CD4-positive, CD25-positive, alpha-beta regulatory T cell (primary cell): ENCODE measurements at regions not wholly inside any gene's neighbourhood (a gene's known extent, or its start where the extent isn't known, plus 50 kb on each side); places are given as distances from the start of the nearest gene placed in this dataset.

Experiments
- ATAC-seq, 2 donors: fragments of 150-1000 bp; cut with Tn5 transposase; one replicate each; pipeline ENCODE4 v1.10.0; 2021; ENCODE audit warnings: low read depth in 2 of 2, moderate number of reproducible peaks in 2 of 2, moderate library complexity in 1 of 2
- DNase-seq, 3 donors: peaks; one replicate each; pipeline versions ENCODE4 v3.0.0 to v3.0.0-alpha.2; 2012 to 2022; ENCODE audit warnings: mixed read lengths in 1 of 3
- H3K27ac ChIP-seq: one replicate; pipeline ENCODE4 v1.7.0; 2013; ENCODE audit warnings: mild to moderate bottlenecking, low read length; ENCODE audit not compliant: insufficient read depth, poor library complexity, severe bottlenecking
- H3K27me3 ChIP-seq: one replicate; pipeline ENCODE4 v1.7.0; 2013; ENCODE audit warnings: low read length; ENCODE audit not compliant: control insufficient read depth, insufficient read depth
- H3K36me3 ChIP-seq: one replicate; pipeline ENCODE4 v1.7.0; 2013; ENCODE audit warnings: mild to moderate bottlenecking, low read length, moderate library complexity; ENCODE audit not compliant: control insufficient read depth, insufficient read depth
- H3K4me1 ChIP-seq: 2 replicates; pipeline ENCODE4 v1.7.0; 2013; ENCODE audit warnings: mild to moderate bottlenecking, low read length; ENCODE audit not compliant: insufficient read depth, control insufficient read depth, poor library complexity, severe bottlenecking
- H3K4me3 ChIP-seq: one replicate; pipeline ENCODE4 v1.7.0; 2013; ENCODE audit warnings: low read depth, mild to moderate bottlenecking, low read length, moderate library complexity
- H3K9me3 ChIP-seq, 2 experiments: 1 replicate in 1 of 2; 2 replicates in 1 of 2; pipeline ENCODE4 v1.7.0; 2013; ENCODE audit warnings: low read length in 2 of 2, mild to moderate bottlenecking in 1 of 2, moderate library complexity in 1 of 2; ENCODE audit not compliant: control insufficient read depth in 2 of 2
- H3K27ac Mint-ChIP-seq, 3 donors: one replicate each; pipeline ENCODE4 v1.8.0; 2020 to 2022; ENCODE audit warnings: mild to moderate bottlenecking in 3 of 3, mixed read lengths in 3 of 3, moderate library complexity in 2 of 3
- H3K27me3 Mint-ChIP-seq: one replicate; pipeline ENCODE4 v1.8.0; 2022; ENCODE audit warnings: mild to moderate bottlenecking, mixed read lengths
- H3K36me3 Mint-ChIP-seq: one replicate; pipeline ENCODE4 v1.8.0; 2020; ENCODE audit warnings: mixed read lengths
- H3K4me1 Mint-ChIP-seq, 4 donors: one replicate each; pipeline ENCODE4 v1.8.0; 2020 to 2022; ENCODE audit warnings: mixed read lengths in 4 of 4, mild to moderate bottlenecking in 1 of 4
- H3K4me3 Mint-ChIP-seq, 4 donors: one replicate each; pipeline ENCODE4 v1.8.0; 2020 to 2022; ENCODE audit warnings: mild to moderate bottlenecking in 4 of 4, mixed read lengths in 4 of 4, moderate library complexity in 3 of 4
- H3K9me3 Mint-ChIP-seq, 7 donors: one replicate each; pipeline ENCODE4 v1.8.0; 2020 to 2022; ENCODE audit warnings: mixed read lengths in 7 of 7, mild to moderate bottlenecking in 3 of 7, moderate library complexity in 2 of 7

GRCh38 chr15:31477851-31478701, 151.4 kb downstream of the KLF13 start:
- Histone ChIP-seq H3K9me3 (no peaks in the 10 kb centered on the region), H3K4me1 (peaks cover 21% of the 10 kb centered on the region), H3K27me3 (peaks cover 8% of the 10 kb centered on the region), H3K36me3 (no peaks in the 10 kb centered on the region), H3K27ac (no peak overlapping the region), H3K4me3 (no peak overlapping the region)
- DNase-seq (no peak), ATAC-seq (no peak)
- Mint-ChIP-seq H3K4me3 (no peak overlapping the region), H3K36me3 (peaks cover 6% of the 10 kb centered on the region), H3K4me1 (peaks cover 18 to 42% (median 23%) of the 10 kb centered on the region in 4 donors), H3K9me3 (peaks cover 0 to 1% (median 0%) of the 10 kb centered on the region in 7 donors), H3K27me3 (peaks cover 40% of the 10 kb centered on the region), H3K27ac (peak overlapping the region in 1 of 3 donors; percentile 20)

DNA sequence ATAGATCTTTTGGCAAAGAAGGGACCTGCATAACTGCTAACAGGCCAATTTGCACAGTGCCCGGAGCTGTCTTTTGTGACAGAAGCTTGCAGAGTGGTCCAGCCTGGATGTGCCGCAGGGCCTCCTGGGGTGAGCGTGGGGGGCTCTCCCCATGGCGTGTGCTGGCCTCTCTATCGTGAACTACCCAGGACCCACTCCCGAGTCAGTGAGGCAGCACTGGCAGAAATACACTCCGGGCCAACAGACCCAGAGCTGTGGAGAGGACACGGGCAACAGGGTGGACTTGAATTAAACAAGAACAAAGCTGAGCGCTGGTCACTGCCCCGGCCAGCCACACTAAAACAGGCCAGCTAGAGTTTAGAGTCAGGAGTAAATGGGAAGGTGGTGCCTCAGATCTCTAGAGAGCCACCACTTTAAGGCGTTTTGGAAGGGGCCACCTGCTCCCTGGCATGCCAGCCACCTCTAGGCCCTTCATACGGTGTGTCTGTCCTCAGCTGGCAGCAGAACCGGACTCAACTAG, 152.1 kb downstream of the KLF13 start:
- H3K27me3 Mint-ChIP-seq, result peaks cover 41% of the 10 kb centered on the region
- ATAC-seq (no peak), DNase-seq (no peak)
- Histone ChIP-seq H3K4me3 (no peak overlapping the region), H3K36me3 (no peaks in the 10 kb centered on the region), H3K9me3 (no peaks in the 10 kb centered on the region), H3K27ac (no peak overlapping the region), H3K4me1 (peaks cover 14% of the 10 kb centered on the region), H3K27me3 (peaks cover 8% of the 10 kb centered on the region)
- peaks cover 11 to 35% (median 17%) of the 10 kb centered on the region in 4 donors for H3K4me1 Mint-ChIP-seq
- H3K36me3 Mint-ChIP-seq, result peaks cover 6% of the 10 kb centered on the region
- H3K9me3 Mint-ChIP-seq, result peaks cover 0 to 1% (median 0%) of the 10 kb centered on the region in 7 donors
- peak overlapping the region in 2 of 3 donors; percentile 46 to 86 for H3K27ac Mint-ChIP-seq
- H3K4me3 Mint-ChIP-seq, result no peak overlapping the region

DNA sequence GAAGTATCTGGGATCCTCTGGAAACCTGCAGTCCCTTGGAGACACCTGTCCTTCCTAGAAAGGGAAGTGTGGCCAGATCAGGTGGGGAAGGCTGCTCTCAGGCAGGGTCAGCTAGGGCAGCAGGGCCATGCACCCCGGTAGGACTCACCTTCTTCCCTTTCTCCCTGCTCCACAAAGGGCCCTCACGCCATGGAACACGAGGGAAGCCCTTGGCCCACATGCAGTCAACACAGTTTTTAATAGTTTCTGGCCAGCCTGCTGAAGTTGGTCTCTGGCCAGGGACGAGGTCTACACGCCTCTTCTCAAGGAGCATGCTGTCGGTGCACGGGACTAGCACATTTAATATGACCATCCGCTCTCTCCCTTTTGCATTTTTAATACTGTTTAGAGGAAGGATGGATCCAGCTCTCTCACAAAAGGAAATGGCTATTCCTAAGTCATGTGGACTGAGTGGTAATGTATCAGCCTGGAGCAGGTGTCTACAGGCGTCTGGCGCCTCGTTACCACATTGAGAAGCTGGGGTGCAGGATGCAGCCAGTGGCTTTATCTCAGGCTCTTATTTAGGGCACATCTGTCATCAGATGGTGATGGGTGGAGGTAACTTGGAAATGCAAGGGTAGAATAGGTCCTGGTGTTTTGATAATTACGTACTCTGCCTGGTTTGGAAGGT, 153.9 kb downstream of the KLF13 start:
- Mint-ChIP-seq H3K4me3 (peak overlapping the region in 1 of 4 donors; percentile 26), H3K9me3 (peaks cover 0 to 1% (median 0%) of the 10 kb centered on the region in 7 donors), H3K27ac (peak overlapping the region in 2 of 3 donors; percentile 26 to 46), H3K4me1 (peaks cover 0 to 34% (median 8%) of the 10 kb centered on the region in 4 donors), H3K36me3 (peaks cover 6% of the 10 kb centered on the region), H3K27me3 (peaks cover 55% of the 10 kb centered on the region)
- DNase-seq (no peak), ATAC-seq (no peak)
- H3K4me3 ChIP-seq, result no peak overlapping the region
- H3K27ac ChIP-seq, result no peak overlapping the region
- H3K27me3 ChIP-seq, result peaks cover 8% of the 10 kb centered on the region
- no peaks in the 10 kb centered on the region for H3K36me3 ChIP-seq
- no peaks in the 10 kb centered on the region for H3K9me3 ChIP-seq
- peaks cover 9% of the 10 kb centered on the region for H3K4me1 ChIP-seq

DNA sequence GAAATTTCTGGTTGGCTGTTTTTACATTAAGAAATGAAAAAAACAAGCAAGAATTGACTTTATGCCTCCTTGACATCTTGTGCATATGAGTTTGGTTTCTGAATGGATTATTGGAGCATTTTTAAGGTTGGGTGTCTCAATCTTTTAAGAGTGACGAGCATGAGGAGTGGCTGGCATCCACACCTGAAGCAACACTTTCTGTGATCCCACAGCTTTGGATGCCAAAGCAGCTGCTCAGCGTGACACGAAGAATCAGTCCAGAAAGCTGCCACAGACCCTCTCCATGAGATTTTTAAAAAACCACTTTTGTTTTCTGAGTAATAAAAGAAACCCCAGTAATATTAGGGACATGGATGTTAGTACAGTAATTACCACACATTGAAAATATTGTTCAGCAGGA, 154.5 kb downstream of the KLF13 start:
- Histone ChIP-seq H3K4me1 (peaks cover 9% of the 10 kb centered on the region), H3K27ac (no peak overlapping the region), H3K36me3 (no peaks in the 10 kb centered on the region), H3K9me3 (no peaks in the 10 kb centered on the region), H3K4me3 (no peak overlapping the region), H3K27me3 (peaks cover 8% of the 10 kb centered on the region)
- Mint-ChIP-seq H3K27me3 (peaks cover 57% of the 10 kb centered on the region), H3K36me3 (peaks cover 6% of the 10 kb centered on the region), H3K27ac (no peak overlapping the region), H3K4me3 (peak overlapping the region in 1 of 4 donors; percentile 26), H3K9me3 (peaks cover 0 to 1% (median 0%) of the 10 kb centered on the region in 7 donors), H3K4me1 (peaks cover 0 to 31% (median 7%) of the 10 kb centered on the region in 4 donors)
- DNase-seq (no peak), ATAC-seq (no peak)

GRCh38 chr15:31482122-31482922, 155.7 kb downstream of the KLF13 start:
- H3K27ac ChIP-seq, result no peak overlapping the region

DNA sequence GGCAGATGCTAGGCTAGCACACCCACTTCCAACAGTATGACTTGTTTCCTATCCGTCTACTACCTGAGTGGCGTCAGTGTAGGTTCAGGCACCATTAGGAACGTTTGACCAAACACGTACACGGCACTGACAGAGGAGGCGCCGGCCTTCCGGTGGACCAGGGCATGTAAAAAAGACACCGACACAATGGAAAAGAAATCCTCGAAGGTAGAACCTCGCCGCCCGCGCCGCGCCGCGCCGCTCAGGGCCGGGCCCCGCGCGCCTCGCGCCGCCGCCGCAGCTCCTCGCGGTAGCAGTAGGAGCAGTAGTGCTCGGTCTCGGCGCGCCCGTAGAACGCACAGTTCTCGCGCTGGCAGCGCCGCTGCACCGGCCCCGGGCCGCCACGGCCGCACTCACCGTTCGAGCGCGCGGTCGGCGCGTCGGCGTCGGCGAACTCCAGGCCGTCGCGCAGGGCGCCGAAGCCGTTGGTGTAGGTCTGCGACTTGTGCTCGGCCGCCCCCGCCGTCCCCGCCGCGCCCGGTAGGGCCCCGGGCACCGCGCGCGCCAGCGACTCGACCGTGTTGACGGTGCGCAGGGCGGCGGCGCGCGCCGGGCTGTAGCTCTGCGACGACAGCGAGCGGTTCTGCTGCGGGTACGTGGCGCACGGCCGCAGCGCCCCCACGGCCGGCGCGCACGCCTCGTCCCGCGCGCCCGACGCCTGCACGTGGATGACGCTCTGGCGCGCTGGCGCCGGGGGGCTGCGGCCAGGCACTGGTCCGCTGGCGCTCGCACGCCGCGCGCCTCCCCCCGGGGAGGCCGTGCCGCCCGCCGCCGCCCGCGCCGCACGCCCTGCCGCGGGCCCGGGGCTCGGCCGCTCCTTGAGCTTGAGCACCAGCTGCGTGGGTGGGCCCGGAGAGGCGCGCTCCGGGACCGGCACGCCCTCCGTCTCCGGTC, 156.7 kb downstream of the KLF13 start:
- peak overlapping the region; percentile 56 to 96 (median 93) for H3K27ac Mint-ChIP-seq
- H3K36me3 Mint-ChIP-seq, result no peaks in the 10 kb centered on the region
- H3K4me3 Mint-ChIP-seq, result peak overlapping the region; percentile 91 to 94 (median 92)
- Histone ChIP-seq H3K4me3 (peak overlapping the region; percentile 55), H3K4me1 (peaks cover 14% of the 10 kb centered on the region), H3K27ac (no peak overlapping the region), H3K9me3 (no peaks in the 10 kb centered on the region), H3K27me3 (peaks cover 8% of the 10 kb centered on the region), H3K36me3 (no peaks in the 10 kb centered on the region)
- peaks cover 58% of the 10 kb centered on the region for H3K27me3 Mint-ChIP-seq
- peaks cover 0 to 1% (median 0%) of the 10 kb centered on the region in 7 donors for H3K9me3 Mint-ChIP-seq
- peaks cover 3 to 41% (median 9%) of the 10 kb centered on the region in 4 donors for H3K4me1 Mint-ChIP-seq
- DNase-seq (peak; percentile 14 to 55 (median 39)), ATAC-seq (peak; percentile 66 to 69)

More at GRCh38 chr15:31482122-31482922, 155.7 kb downstream of the KLF13 start:
- DNase-seq (no peak), ATAC-seq (no peak)
- Mint-ChIP-seq H3K9me3 (peaks cover 0 to 1% (median 0%) of the 10 kb centered on the region in 7 donors), H3K27ac (peak overlapping the region; percentile 56 to 93 (median 85)), H3K4me3 (peak overlapping the region; percentile 91 to 94 (median 92)), H3K36me3 (peaks cover 6% of the 10 kb centered on the region), H3K27me3 (peaks cover 57% of the 10 kb centered on the region), H3K4me1 (peaks cover 0 to 31% (median 7%) of the 10 kb centered on the region in 4 donors)
- peaks cover 8% of the 10 kb centered on the region for H3K27me3 ChIP-seq
- peak overlapping the region; percentile 55 for H3K4me3 ChIP-seq
- peaks cover 9% of the 10 kb centered on the region for H3K4me1 ChIP-seq
- no peaks in the 10 kb centered on the region for H3K9me3 ChIP-seq
- no peaks in the 10 kb centered on the region for H3K36me3 ChIP-seq
